Breast epithelium (tissue), 4 donors: ENCODE measurements at regions not wholly inside any gene's neighbourhood (a gene's known extent, or its start where the extent isn't known, plus 50 kb on each side); places are given as distances from the start of the nearest gene placed in this dataset.

Experiments
- DNase-seq, 2 donors: peaks; one replicate each; pipeline ENCODE4 v3.0.0-alpha.2; 2019; ENCODE audit warnings: low spot score in 2 of 2
- H3K27ac ChIP-seq, 2 donors: fragments of 200-600 bp; sonication (generic) in 1 of 2; one replicate each; pipeline ENCODE4 v1.5.1; 2016 to 2019; ENCODE audit warnings: mild to moderate bottlenecking in 1 of 2
- H3K27me3 ChIP-seq, 2 donors: fragments of 200-600 bp; sonication (generic) in 1 of 2; one replicate each; pipeline versions ENCODE4 v1.5.1 to v1.6.0; 2017 to 2019; ENCODE audit warnings: control low read depth in 1 of 2, mild to moderate bottlenecking in 1 of 2
- H3K36me3 ChIP-seq: fragments of 200-600 bp; one replicate; pipeline ENCODE4 v1.5.1; 2019
- H3K4me1 ChIP-seq, 2 donors: fragments of 200-600 bp; sonication (generic); one replicate each; pipeline ENCODE4 v1.5.1; 2016 to 2019; ENCODE audit warnings: control low read depth in 1 of 2
- H3K4me3 ChIP-seq, 3 donors: fragments of 200-600 bp; sonication (generic); 1 replicate in 2 of 3; 2 replicates in 1 of 3; pipeline ENCODE4 v1.5.1; 2016 to 2019; ENCODE audit warnings: mild to moderate bottlenecking in 3 of 3, moderate library complexity in 2 of 3
- H3K9me3 ChIP-seq, 2 donors: fragments of 200-600 bp; sonication (generic) in 1 of 2; one replicate each; pipeline ENCODE4 v1.5.1; 2016 to 2019; ENCODE audit warnings: control low read depth in 1 of 2
- POLR2A ChIP-seq: fragments of 450-650 bp; IDR thresholded peaks from one replicate; pipeline ENCODE4 v1.6.1; 2016; ENCODE audit warnings: antibody characterized with exemption, mild to moderate bottlenecking, moderate library complexity
- POLR2AphosphoS5 ChIP-seq, 3 donors: sonication (generic); formaldehyde crosslinking; IDR thresholded peaks; one replicate each; pipeline ENCODE4 v1.6.1; 2017; ENCODE audit warnings: antibody characterized with exemption in 3 of 3
- intact Hi-C: fragments of 100-400 bp; cut with DNase I; formaldehyde crosslinking; loops from one replicate; pipeline ENCODE4 v1.15.1; 2023; ENCODE audit warnings: low total_unique reads
- TF ChIP-seq, protein P1 (sequence below), 3 donors: fragments of 450-650 bp; IDR thresholded peaks; one replicate each; pipeline ENCODE4 v1.5.1; 2016 to 2017; ENCODE audit warnings: antibody characterized with exemption in 3 of 3, mild to moderate bottlenecking in 3 of 3, moderate library complexity in 3 of 3

GRCh38 chrX:99603091-99603814 lies 806.8 kb downstream of the PCDH19 start:
- Histone ChIP-seq H3K4me1 (no peaks in the 10 kb centered on the region), H3K9me3 (no peaks in the 10 kb centered on the region), H3K36me3 (no peaks in the 10 kb centered on the region), H3K27ac (no peak overlapping the region), H3K4me3 (no peak overlapping the region), H3K27me3 (peaks cover 0 to 19% of the 10 kb centered on the region in 2 donors)
- intact Hi-C loops = no loop called here
- no peak for TF ChIP-seq POLR2AphosphoS5 (IDR thresholded peaks at IDR 0.05)
- TF ChIP-seq, protein P1, sequence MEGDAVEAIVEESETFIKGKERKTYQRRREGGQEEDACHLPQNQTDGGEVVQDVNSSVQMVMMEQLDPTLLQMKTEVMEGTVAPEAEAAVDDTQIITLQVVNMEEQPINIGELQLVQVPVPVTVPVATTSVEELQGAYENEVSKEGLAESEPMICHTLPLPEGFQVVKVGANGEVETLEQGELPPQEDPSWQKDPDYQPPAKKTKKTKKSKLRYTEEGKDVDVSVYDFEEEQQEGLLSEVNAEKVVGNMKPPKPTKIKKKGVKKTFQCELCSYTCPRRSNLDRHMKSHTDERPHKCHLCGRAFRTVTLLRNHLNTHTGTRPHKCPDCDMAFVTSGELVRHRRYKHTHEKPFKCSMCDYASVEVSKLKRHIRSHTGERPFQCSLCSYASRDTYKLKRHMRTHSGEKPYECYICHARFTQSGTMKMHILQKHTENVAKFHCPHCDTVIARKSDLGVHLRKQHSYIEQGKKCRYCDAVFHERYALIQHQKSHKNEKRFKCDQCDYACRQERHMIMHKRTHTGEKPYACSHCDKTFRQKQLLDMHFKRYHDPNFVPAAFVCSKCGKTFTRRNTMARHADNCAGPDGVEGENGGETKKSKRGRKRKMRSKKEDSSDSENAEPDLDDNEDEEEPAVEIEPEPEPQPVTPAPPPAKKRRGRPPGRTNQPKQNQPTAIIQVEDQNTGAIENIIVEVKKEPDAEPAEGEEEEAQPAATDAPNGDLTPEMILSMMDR (IDR thresholded peaks at IDR 0.05) = no peak
- no peak for TF ChIP-seq POLR2A
- no peak for DNase-seq

GRCh38 chrX:99602107-99602506 lies 808.0 kb downstream of the PCDH19 start:
- Histone ChIP-seq H3K4me3 (no peak overlapping the region), H3K27me3 (peaks cover 0 to 14% of the 10 kb centered on the region in 2 donors), H3K36me3 (no peaks in the 10 kb centered on the region), H3K27ac (no peak overlapping the region), H3K9me3 (no peaks in the 10 kb centered on the region), H3K4me1 (no peaks in the 10 kb centered on the region)
- no peak for DNase-seq
- TF ChIP-seq POLR2AphosphoS5 (IDR thresholded peaks at IDR 0.05) (no peak), POLR2A (no peak)
- TF ChIP-seq, protein P1 (IDR thresholded peaks at IDR 0.05) = no peak
- intact Hi-C loops = no loop called here

GRCh38 chrX:99588936-99589335 lies 821.1 kb downstream of the PCDH19 start:
- H3K4me3 ChIP-seq = no peak overlapping the region
- intact Hi-C loops = no loop called here
- DNase-seq = no peak
- H3K27ac ChIP-seq = no peak overlapping the region
- peaks cover 0 to 3% of the 10 kb centered on the region in 2 donors for H3K27me3 ChIP-seq
- no peak for TF ChIP-seq POLR2A
- TF ChIP-seq POLR2AphosphoS5 (IDR thresholded peaks at IDR 0.05) = no peak
- TF ChIP-seq, protein P1 (IDR thresholded peaks at IDR 0.05) = no peak
- no peaks in the 10 kb centered on the region for H3K36me3 ChIP-seq
- no peaks in the 10 kb centered on the region for H3K9me3 ChIP-seq
- H3K4me1 ChIP-seq = no peaks in the 10 kb centered on the region

GRCh38 chrX:99572711-99573110 lies 837.4 kb downstream of the PCDH19 start:
- no peaks in the 10 kb centered on the region for H3K4me1 ChIP-seq
- DNase-seq = no peak
- no peak overlapping the region for H3K27ac ChIP-seq
- peaks cover 7 to 54% of the 10 kb centered on the region in 2 donors for H3K9me3 ChIP-seq
- no peaks in the 10 kb centered on the region for H3K27me3 ChIP-seq
- intact Hi-C loops = no loop called here
- TF ChIP-seq, protein P1 (IDR thresholded peaks at IDR 0.05) = no peak
- TF ChIP-seq POLR2AphosphoS5 (IDR thresholded peaks at IDR 0.05) (no peak), POLR2A (no peak)
- no peaks in the 10 kb centered on the region for H3K36me3 ChIP-seq
- H3K4me3 ChIP-seq = no peak overlapping the region

DNA sequence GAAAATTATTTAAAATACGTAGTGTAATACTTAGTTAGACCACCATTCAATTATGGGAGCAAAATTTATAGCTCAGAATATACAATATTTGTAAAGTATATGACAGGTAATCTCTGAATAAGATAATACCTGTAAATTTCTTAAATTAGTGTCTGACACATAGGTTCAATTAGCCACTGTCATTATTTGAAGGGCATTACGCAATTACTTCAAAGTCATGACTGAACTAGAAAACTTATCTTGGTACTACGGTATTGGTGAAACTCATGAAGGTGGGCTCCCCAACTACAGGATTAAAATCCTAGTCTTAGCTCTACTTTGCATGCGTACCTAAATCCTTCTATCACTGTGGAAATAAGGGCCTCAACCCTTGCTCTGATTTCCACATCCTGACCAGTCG lies 860.7 kb downstream of the PCDH19 start:
- no peak for DNase-seq
- Histone ChIP-seq H3K4me1 (no peaks in the 10 kb centered on the region), H3K4me3 (no peak overlapping the region), H3K27me3 (no peaks in the 10 kb centered on the region), H3K36me3 (no peaks in the 10 kb centered on the region), H3K27ac (no peak overlapping the region), H3K9me3 (peaks cover 0 to 6% of the 10 kb centered on the region in 2 donors)
- intact Hi-C loops = no loop called here
- TF ChIP-seq, protein P1 (IDR thresholded peaks at IDR 0.05) = no peak
- no peak for TF ChIP-seq POLR2AphosphoS5 (IDR thresholded peaks at IDR 0.05)
